ENCODE measurements at regions not wholly inside any gene's neighbourhood (a gene's known extent, or its start where the extent isn't known, plus 50 kb on each side); places are given as distances from the start of the nearest gene placed in this dataset.
"Not testable (repeated sequence)": the region's sequence is repeated elsewhere in the genome, so short reads cannot be mapped to it uniquely, and the experiment has no call there.

- DNase-seq = no peak
Observed at GRCh38 chr2:49465157-49465831, 311.0 kb upstream of the FSHR start.

- DNase-seq = no peak
Observed at GRCh38 chr2:49459314-49459993, 305.1 kb upstream of the FSHR start.

- no peak for DNase-seq
Observed at GRCh38 chr2:49444005-49444404, 289.7 kb upstream of the FSHR start.

- DNase-seq = no peak
Observed at GRCh38 chr2:49426996-49427395, 272.7 kb upstream of the FSHR start.

- no peak for DNase-seq
Observed at GRCh38 chr2:49416252-49416651, 261.9 kb upstream of the FSHR start.

- DNase-seq = no peak
Observed at GRCh38 chr2:49404108-49404507, 249.8 kb upstream of the FSHR start.

GRCh38 chr2:49403637-49404036, 249.3 kb upstream of the FSHR start:
- no peak for DNase-seq

GRCh38 chr2:49379406-49379805, 225.1 kb upstream of the FSHR start:
- no peak for DNase-seq

- DNase-seq = no peak
Observed at GRCh38 chr2:49371128-49371701, 216.9 kb upstream of the FSHR start.

- no peak for DNase-seq
Observed at GRCh38 chr2:49369650-49370049, 215.3 kb upstream of the FSHR start.

GRCh38 chr2:49369101-49369500, 214.8 kb upstream of the FSHR start:
- DNase-seq = no peak

GRCh38 chr2:49367003-49367402, 212.7 kb upstream of the FSHR start:
- DNase-seq = no peak

- no peak for DNase-seq
Observed at GRCh38 chr2:49360407-49360767, 206.1 kb upstream of the FSHR start.

GRCh38 chr2:49359721-49360406, 205.5 kb upstream of the FSHR start:
- DNase-seq = no peak

- no peak for DNase-seq
Observed at GRCh38 chr2:49355611-49356010, 201.3 kb upstream of the FSHR start.

- no peak for DNase-seq
Observed at GRCh38 chr2:49351560-49351959, 197.2 kb upstream of the FSHR start.

GRCh38 chr2:49343638-49344037, 189.3 kb upstream of the FSHR start:
- DNase-seq = no peak

GRCh38 chr2:49342156-49342555, 187.8 kb upstream of the FSHR start:
- no peak for DNase-seq

GRCh38 chr2:49335546-49335945, 181.2 kb upstream of the FSHR start:
- no peak for DNase-seq

GRCh38 chr2:49332415-49332814, 178.1 kb upstream of the FSHR start:
- DNase-seq = no peak

GRCh38 chr2:49318531-49318930, 164.2 kb upstream of the FSHR start:
- DNase-seq = no peak

- DNase-seq = no peak
Observed at GRCh38 chr2:49309461-49309860, 155.1 kb upstream of the FSHR start.

- DNase-seq = no peak
Observed at GRCh38 chr2:49306925-49307324, 152.6 kb upstream of the FSHR start.

- not testable (repeated sequence) for DNase-seq
Observed at GRCh38 chr2:49298693-49299092, 144.4 kb upstream of the FSHR start.
